Endothelial cell of umbilical vein (primary cell): ENCODE measurements at regions not wholly inside any gene's neighbourhood (a gene's known extent, or its start where the extent isn't known, plus 50 kb on each side); places are given as distances from the start of the nearest gene placed in this dataset.

Experiments
- FOS ChIP-seq: IDR thresholded peaks from 2 replicates; pipeline ENCODE4 v1.6.1; 2011; ENCODE audit warnings: mild to moderate bottlenecking, low read length, moderate library complexity, borderline replicate concordance; ENCODE audit not compliant: insufficient read depth
- TF ChIP-seq, protein P1 (sequence below), 2 donors: IDR thresholded peaks; 1 replicate in 1 of 2; 2 replicates in 1 of 2; pipeline ENCODE4 v1.5.1; 2011; ENCODE audit warnings: low read length in 2 of 2, mild to moderate bottlenecking in 2 of 2, moderate library complexity in 2 of 2, control low read depth in 1 of 2, inconsistent platforms in 1 of 2, low read depth in 1 of 2; ENCODE audit not compliant: insufficient read depth in 1 of 2; ENCODE audit errors: extremely low read depth in 1 of 2

DNA sequence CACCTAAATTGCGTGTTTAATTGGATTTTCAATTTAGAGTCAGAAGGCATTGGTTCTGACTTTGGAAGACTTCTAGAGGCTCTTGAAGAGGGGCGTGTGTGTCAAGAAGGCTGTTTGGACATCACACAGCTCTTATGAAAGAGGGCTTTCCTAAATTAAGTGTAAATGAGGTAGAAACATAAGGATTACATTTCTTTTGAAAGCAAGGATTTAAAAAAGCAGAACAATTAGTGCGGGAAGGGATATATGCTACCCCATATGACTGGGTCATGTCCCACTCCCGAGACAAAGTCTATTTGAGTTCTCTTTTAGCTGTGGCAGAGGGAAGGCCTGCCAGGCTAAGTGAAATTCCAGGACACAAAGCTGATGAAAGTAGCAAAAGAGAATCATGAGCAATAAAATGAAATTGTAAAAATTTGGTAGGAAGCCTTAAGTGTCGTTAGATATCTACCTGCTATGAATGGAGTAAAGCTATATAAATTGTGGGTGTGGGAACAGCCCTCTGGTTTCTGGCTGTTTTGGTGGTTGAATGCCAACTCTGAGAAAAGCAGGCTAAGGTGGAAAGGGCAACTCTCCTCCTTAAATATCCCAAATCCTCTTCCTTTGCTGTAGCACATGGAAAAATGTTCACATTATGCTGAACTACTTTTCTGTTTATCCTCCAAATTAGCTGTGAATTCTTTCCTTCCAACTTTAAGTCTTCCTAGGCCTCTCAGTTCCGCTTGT, 100.6 kb upstream of the TSC22D2 start:
- TF ChIP-seq, protein P1, sequence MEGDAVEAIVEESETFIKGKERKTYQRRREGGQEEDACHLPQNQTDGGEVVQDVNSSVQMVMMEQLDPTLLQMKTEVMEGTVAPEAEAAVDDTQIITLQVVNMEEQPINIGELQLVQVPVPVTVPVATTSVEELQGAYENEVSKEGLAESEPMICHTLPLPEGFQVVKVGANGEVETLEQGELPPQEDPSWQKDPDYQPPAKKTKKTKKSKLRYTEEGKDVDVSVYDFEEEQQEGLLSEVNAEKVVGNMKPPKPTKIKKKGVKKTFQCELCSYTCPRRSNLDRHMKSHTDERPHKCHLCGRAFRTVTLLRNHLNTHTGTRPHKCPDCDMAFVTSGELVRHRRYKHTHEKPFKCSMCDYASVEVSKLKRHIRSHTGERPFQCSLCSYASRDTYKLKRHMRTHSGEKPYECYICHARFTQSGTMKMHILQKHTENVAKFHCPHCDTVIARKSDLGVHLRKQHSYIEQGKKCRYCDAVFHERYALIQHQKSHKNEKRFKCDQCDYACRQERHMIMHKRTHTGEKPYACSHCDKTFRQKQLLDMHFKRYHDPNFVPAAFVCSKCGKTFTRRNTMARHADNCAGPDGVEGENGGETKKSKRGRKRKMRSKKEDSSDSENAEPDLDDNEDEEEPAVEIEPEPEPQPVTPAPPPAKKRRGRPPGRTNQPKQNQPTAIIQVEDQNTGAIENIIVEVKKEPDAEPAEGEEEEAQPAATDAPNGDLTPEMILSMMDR (IDR thresholded peaks at IDR 0.05; ENCODE audit: extremely low read depth in 1 of 2, insufficient read depth in 1 of 2, low read depth in 1 of 2, low read length in 2 of 2), result no peak
- no peak for TF ChIP-seq FOS
